IMR-90 (cell line): ENCODE measurements at regions not wholly inside any gene's neighbourhood (a gene's known extent, or its start where the extent isn't known, plus 50 kb on each side); places are given as distances from the start of the nearest gene placed in this dataset.

Source experiments
- ATAC-seq: fragments of 200-7000 bp; cut with Tn5 transposase; 2 replicates; pipeline ENCODE4 v1.9.1; 2020; ENCODE audit warnings: low read depth, mild to moderate bottlenecking, moderate library complexity
- BruUV-seq: library from RNA; stranded (reverse); fragments of 400-500 nt; replicated peaks from 2 replicates; lab custom pipeline; 2021; lab: Mats Ljungman, UMichigan
- CTCF ChIA-PET: fragments of 300-600 bp; formaldehyde crosslinking; extraction: SDS; loops from one replicate; lab custom pipeline; 2021; ENCODE audit warnings: antibody characterized with exemption; lab: Yijun Ruan, JAX
- POLR2A ChIA-PET: fragments of 300-600 bp; sonication (Branson Sonifier 250); formaldehyde crosslinking; loops from one replicate; lab custom pipeline; 2022; ENCODE audit warnings: antibody characterized with exemption; ENCODE audit not compliant: unreplicated experiment; lab: Charles Lee
- DNase-seq: peaks from one replicate; pipeline ENCODE4 v3.0.0; 2013
- H2AFZ ChIP-seq: replicated peaks from 2 replicates; pipeline ENCODE3; 2013; ENCODE audit warnings: low read length, mild to moderate bottlenecking; ENCODE audit not compliant: poor library complexity
- H2AK5ac ChIP-seq: 2 replicates; pipeline ENCODE4 v1.6.1; 2013; ENCODE audit warnings: low read depth, low read length, inconsistent platforms
- H2AK9ac ChIP-seq: replicated peaks from 2 replicates; pipeline ENCODE3; 2013; ENCODE audit warnings: mild to moderate bottlenecking, low read depth, low read length, moderate library complexity; ENCODE audit not compliant: poor library complexity
- H2BK120ac ChIP-seq: 2 replicates; pipeline ENCODE4 v1.6.1; 2013; ENCODE audit warnings: low read depth, low read length, inconsistent platforms
- H2BK15ac ChIP-seq: 3 replicates; pipeline ENCODE4 v1.6.1; 2013; ENCODE audit warnings: low read depth, low read length, inconsistent platforms
- H2BK20ac ChIP-seq: 2 replicates; pipeline ENCODE4 v1.6.1; 2013; ENCODE audit warnings: low read depth, mild to moderate bottlenecking, inconsistent platforms, low read length, moderate library complexity
- H2BK5ac ChIP-seq: 2 replicates; pipeline ENCODE4 v1.6.1; 2013; ENCODE audit warnings: mild to moderate bottlenecking, low read depth, low read length, inconsistent platforms; ENCODE audit not compliant: poor library complexity, severe bottlenecking
- H3K14ac ChIP-seq: replicated peaks from 2 replicates; pipeline ENCODE4 v1.6.1; 2013; ENCODE audit warnings: low read depth, low read length, inconsistent platforms
- H3K18ac ChIP-seq: 2 replicates; pipeline ENCODE4 v1.6.1; 2013; ENCODE audit warnings: low read depth, low read length, control low read depth
- H3K23ac ChIP-seq: 2 replicates; pipeline ENCODE4 v1.6.1; 2013; ENCODE audit warnings: low read depth, low read length, inconsistent platforms
- H3K27ac ChIP-seq: 2 replicates; pipeline ENCODE4 v1.5.1; 2013; ENCODE audit warnings: mild to moderate bottlenecking, control low read depth, low read length; ENCODE audit not compliant: insufficient read depth
- H3K27me3 ChIP-seq: 2 replicates; pipeline ENCODE4 v1.6.1; 2013; ENCODE audit warnings: low read length; ENCODE audit not compliant: control insufficient read depth, insufficient read depth
- H3K36me3 ChIP-seq: 2 replicates; pipeline ENCODE4 v1.6.1; 2013; ENCODE audit warnings: low read length, mixed read lengths; ENCODE audit not compliant: control insufficient read depth, insufficient read depth
- H3K4ac ChIP-seq: 2 replicates; pipeline ENCODE4 v1.6.1; 2013; ENCODE audit warnings: low read depth, low read length, inconsistent platforms
- H3K4me1 ChIP-seq: 2 replicates; pipeline ENCODE4 v1.6.1; 2013; ENCODE audit warnings: low read length, mixed read lengths; ENCODE audit not compliant: control insufficient read depth, insufficient read depth
- H3K4me2 ChIP-seq: 2 replicates; pipeline ENCODE4 v1.6.1; 2013; ENCODE audit warnings: low read depth, mild to moderate bottlenecking, control low read depth, low read length, moderate library complexity
- H3K4me3 ChIP-seq: 2 replicates; pipeline ENCODE4 v1.5.1; 2013; ENCODE audit warnings: low read depth, mild to moderate bottlenecking, control low read depth, low read length, moderate library complexity; ENCODE audit not compliant: insufficient read depth
- H3K56ac ChIP-seq: 2 replicates; pipeline ENCODE4 v1.6.1; 2013; ENCODE audit warnings: low read length, inconsistent platforms; ENCODE audit not compliant: insufficient read depth; ENCODE audit errors: extremely low read depth
- H3K79me1 ChIP-seq, 2 experiments: 2 replicates each; pipeline ENCODE4 v1.6.1; 2013; ENCODE audit warnings: low read length in 2 of 2, inconsistent platforms in 1 of 2, low read depth in 1 of 2
- H3K9ac ChIP-seq: 2 replicates; pipeline ENCODE4 v1.6.1; 2013; ENCODE audit warnings: low read depth, low read length, control low read depth
- H3K9me1 ChIP-seq: 2 replicates; pipeline ENCODE4 v1.6.1; 2013; ENCODE audit warnings: low read length, inconsistent platforms; ENCODE audit not compliant: insufficient read depth
- H3K9me3 ChIP-seq: 2 replicates; pipeline ENCODE4 v1.6.1; 2013; ENCODE audit warnings: low read length; ENCODE audit not compliant: control insufficient read depth, insufficient read depth
- H4K20me1 ChIP-seq: 2 replicates; pipeline ENCODE4 v1.6.1; 2013; ENCODE audit warnings: low read length, inconsistent platforms; ENCODE audit not compliant: insufficient read depth
- H4K5ac ChIP-seq: 2 replicates; pipeline ENCODE4 v1.6.1; 2013; ENCODE audit warnings: mild to moderate bottlenecking, low read depth, low read length, control low read depth
- H4K8ac ChIP-seq, 2 experiments: 2 replicates each; pipeline ENCODE4 v1.6.1; 2013; ENCODE audit warnings: low read depth in 2 of 2, low read length in 2 of 2, control low read depth in 1 of 2, inconsistent platforms in 1 of 2
- H4K91ac ChIP-seq: 2 replicates; pipeline ENCODE4 v1.6.1; 2013; ENCODE audit warnings: low read depth, low read length, inconsistent platforms; ENCODE audit not compliant: insufficient read depth
- CEBPB ChIP-seq: IDR thresholded peaks from 2 replicates; pipeline ENCODE4 v1.6.1; 2012; ENCODE audit warnings: low read depth, low read length, improper control_type of control experiment
- CHD1 ChIP-seq: IDR thresholded peaks from 2 replicates; pipeline ENCODE4 v1.6.1; 2012; ENCODE audit warnings: low read depth, low read length, improper control_type of control experiment
- MAFK ChIP-seq: IDR thresholded peaks from 2 replicates; pipeline ENCODE4 v1.6.1; 2012; ENCODE audit warnings: low read depth, low read length, improper control_type of control experiment
- MAZ ChIP-seq: IDR thresholded peaks from 2 replicates; pipeline ENCODE4 v1.6.1; 2012; ENCODE audit warnings: low read depth, mild to moderate bottlenecking, low read length, improper control_type of control experiment, moderate library complexity, borderline replicate concordance
- MXI1 ChIP-seq: IDR thresholded peaks from 2 replicates; pipeline ENCODE4 v1.6.1; 2012; ENCODE audit warnings: low read depth, mild to moderate bottlenecking, low read length, moderate library complexity, borderline replicate concordance
- NFE2L2 ChIP-seq: fragments of 150-350 bp; IDR thresholded peaks from 2 replicates; pipeline ENCODE4 v1.6.1; 2016; ENCODE audit warnings: low read depth, mild to moderate bottlenecking, low read length
- POLR2A ChIP-seq: IDR thresholded peaks from 2 replicates; pipeline ENCODE4 v1.6.1; 2012; ENCODE audit warnings: mild to moderate bottlenecking, low read depth, low read length
- RAD21 ChIP-seq: IDR thresholded peaks from 2 replicates; pipeline ENCODE4 v1.6.1; 2012; ENCODE audit warnings: low read length, improper control_type of control experiment
- RCOR1 ChIP-seq: IDR thresholded peaks from 2 replicates; pipeline ENCODE4 v1.6.1; 2012; ENCODE audit warnings: mild to moderate bottlenecking, low read length, improper control_type of control experiment; ENCODE audit not compliant: insufficient replicate concordance
- RFX5 ChIP-seq: IDR thresholded peaks from 2 replicates; pipeline ENCODE4 v1.8.0; 2012; ENCODE audit warnings: low read depth, mild to moderate bottlenecking, low read length, moderate library complexity
- SMC3 ChIP-seq: fragments of 150-350 bp; IDR thresholded peaks from 2 replicates; pipeline ENCODE4 v1.6.1; 2016; ENCODE audit warnings: low read depth, mild to moderate bottlenecking, antibody characterized with exemption, low read length, moderate library complexity
- WGBS, 2 experiments: methylation state at CpG; one replicate each; pipeline versions ENCODE4 v1.1.5 to v1.1.7; 2013; ENCODE audit warnings: missing lambda C conversion rate in 2 of 2; ENCODE audit not compliant: insufficient read length in 1 of 2; ENCODE audit errors: extremely low coverage in 2 of 2; 5-methylcytosine and 5-hydroxymethylcytosine counted together
- dilution Hi-C: fragments of 300-500 bp; cut with HindIII; formaldehyde crosslinking; loops from one replicate; pipeline ENCODE4 v1.14.3; 2018; ENCODE audit warnings: low sequenced_read_pairs; ENCODE audit not compliant: unreplicated experiment
- in situ Hi-C: fragments of 300-500 bp; cut with MboI; formaldehyde crosslinking; loops from 3 replicates; pipeline ENCODE4 v1.14.3; 2019; ENCODE audit warnings: low sequenced_read_pairs, inconsistent platforms, mixed read lengths
- intact Hi-C: fragments of 100-400 bp; cut with micrococcal nuclease; formaldehyde crosslinking; loops from 2 replicates; pipeline ENCODE4 v1.10.0; 2022
- TF ChIP-seq, protein P1 (sequence below): conservative IDR thresholded peaks from 2 replicates; pipeline ENCODE4 v1.5.1; 2012; ENCODE audit warnings: mild to moderate bottlenecking, low read depth, low read length, improper control_type of control experiment
- TF ChIP-seq, protein P2 (sequence below): fragments of 150-350 bp; IDR thresholded peaks from 2 replicates; pipeline ENCODE4 v1.6.1; 2016; ENCODE audit warnings: low read depth, mild to moderate bottlenecking, low read length, moderate library complexity, borderline replicate concordance
- TF ChIP-seq, protein P3 (sequence below): fragments of 150-350 bp; IDR thresholded peaks from 2 replicates; pipeline ENCODE4 v1.6.1; 2017; ENCODE audit warnings: mild to moderate bottlenecking, antibody characterized with exemption, low read length, low read depth

DNA sequence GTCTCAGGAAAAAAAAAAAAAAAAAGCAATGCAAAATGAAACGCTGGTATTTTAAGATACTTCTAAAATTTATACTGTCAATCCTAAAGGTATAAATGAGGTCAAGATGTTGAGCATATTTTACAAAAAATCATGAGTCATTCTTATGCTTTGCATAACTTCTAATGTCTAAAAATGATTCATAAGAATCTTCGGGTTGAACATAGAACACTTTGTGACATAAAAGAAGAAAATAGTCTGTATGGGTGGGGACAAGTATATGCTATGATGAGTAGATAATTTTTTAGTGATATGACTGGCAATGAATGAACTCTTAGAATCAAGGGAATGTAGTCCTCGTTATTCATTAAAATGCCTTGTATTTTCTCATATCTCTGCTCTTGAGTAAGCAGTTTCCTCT lies 416.9 kb upstream of the USP24 start:
- Histone ChIP-seq H3K9me3 (peaks cover 3% of the 10 kb centered on the region; the same call in 1 of the 2 replicates), H3K27ac (peak overlapping the region; percentile 62; the same call in 1 of the 2 replicates), H4K5ac (no peak overlapping the region), H3K4me3 (no peak overlapping the region), H4K91ac (no peak overlapping the region), H3K4ac (no peak overlapping the region), H4K8ac (no peak overlapping the region; a peak in 1 of 4 replicates), H3K27me3 (no peaks in the 10 kb centered on the region), H2BK5ac (peak overlapping the region; percentile 37), H2BK120ac (no peak overlapping the region), H3K9ac (no peak overlapping the region), H3K79me1 (no peaks in the 10 kb centered on the region), H3K4me2 (no peak overlapping the region), H4K20me1 (no peaks in the 10 kb centered on the region), H3K36me3 (no peaks in the 10 kb centered on the region), H3K56ac (no peak overlapping the region), H3K14ac (no peak overlapping the region), H2BK20ac (no peak overlapping the region), H2BK15ac (peak overlapping the region; percentile 66; the same call in 1 of the 3 replicates), H3K18ac (peak overlapping the region; percentile 86; the same call in 1 of the 2 replicates), H3K4me1 (peaks cover 15% of the 10 kb centered on the region), H2AK5ac (no peak overlapping the region), H2AFZ (no peak overlapping the region), H3K23ac (no peak overlapping the region), H2AK9ac (no peak overlapping the region), H3K9me1 (0 out of 2 replicates have a peak, but pooled peaks cover 3% of the 10 kb centered on the region)
- in situ Hi-C loops (no loop called here), intact Hi-C loops (loop anchor here (10.0 kb wide), 1 partner anchor 117 kb away; no protein-coding TSS in a partner anchor), dilution Hi-C loops (no loop called here)
- ChIA-PET CTCF (interaction anchor here (0.7 kb wide), 1 partner anchor 9 kb away, joined by 3 read pairs; no protein-coding TSS in a partner anchor), POLR2A (no interaction called here)
- DNase-seq (peak; percentile 63), ATAC-seq (peak; percentile 45)
- WGBS, 2 experiments = no CpG with 5 or more reads among the region's 3 CpGs
- TF ChIP-seq POLR2A (no peak), RFX5 (no peak), MAZ (no peak), RAD21 (no peak), NFE2L2 (peak; percentile 56), SMC3 (no peak), CHD1 (no peak), MXI1 (no peak), RCOR1 (no peak), MAFK (no peak), CEBPB (peak; percentile 49; the same call in 1 of the 2 replicates)
- TF ChIP-seq, protein P1, sequence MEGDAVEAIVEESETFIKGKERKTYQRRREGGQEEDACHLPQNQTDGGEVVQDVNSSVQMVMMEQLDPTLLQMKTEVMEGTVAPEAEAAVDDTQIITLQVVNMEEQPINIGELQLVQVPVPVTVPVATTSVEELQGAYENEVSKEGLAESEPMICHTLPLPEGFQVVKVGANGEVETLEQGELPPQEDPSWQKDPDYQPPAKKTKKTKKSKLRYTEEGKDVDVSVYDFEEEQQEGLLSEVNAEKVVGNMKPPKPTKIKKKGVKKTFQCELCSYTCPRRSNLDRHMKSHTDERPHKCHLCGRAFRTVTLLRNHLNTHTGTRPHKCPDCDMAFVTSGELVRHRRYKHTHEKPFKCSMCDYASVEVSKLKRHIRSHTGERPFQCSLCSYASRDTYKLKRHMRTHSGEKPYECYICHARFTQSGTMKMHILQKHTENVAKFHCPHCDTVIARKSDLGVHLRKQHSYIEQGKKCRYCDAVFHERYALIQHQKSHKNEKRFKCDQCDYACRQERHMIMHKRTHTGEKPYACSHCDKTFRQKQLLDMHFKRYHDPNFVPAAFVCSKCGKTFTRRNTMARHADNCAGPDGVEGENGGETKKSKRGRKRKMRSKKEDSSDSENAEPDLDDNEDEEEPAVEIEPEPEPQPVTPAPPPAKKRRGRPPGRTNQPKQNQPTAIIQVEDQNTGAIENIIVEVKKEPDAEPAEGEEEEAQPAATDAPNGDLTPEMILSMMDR = no peak
- TF ChIP-seq, protein P2, sequence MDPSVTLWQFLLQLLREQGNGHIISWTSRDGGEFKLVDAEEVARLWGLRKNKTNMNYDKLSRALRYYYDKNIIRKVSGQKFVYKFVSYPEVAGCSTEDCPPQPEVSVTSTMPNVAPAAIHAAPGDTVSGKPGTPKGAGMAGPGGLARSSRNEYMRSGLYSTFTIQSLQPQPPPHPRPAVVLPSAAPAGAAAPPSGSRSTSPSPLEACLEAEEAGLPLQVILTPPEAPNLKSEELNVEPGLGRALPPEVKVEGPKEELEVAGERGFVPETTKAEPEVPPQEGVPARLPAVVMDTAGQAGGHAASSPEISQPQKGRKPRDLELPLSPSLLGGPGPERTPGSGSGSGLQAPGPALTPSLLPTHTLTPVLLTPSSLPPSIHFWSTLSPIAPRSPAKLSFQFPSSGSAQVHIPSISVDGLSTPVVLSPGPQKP = no peak
- TF ChIP-seq, protein P3, sequence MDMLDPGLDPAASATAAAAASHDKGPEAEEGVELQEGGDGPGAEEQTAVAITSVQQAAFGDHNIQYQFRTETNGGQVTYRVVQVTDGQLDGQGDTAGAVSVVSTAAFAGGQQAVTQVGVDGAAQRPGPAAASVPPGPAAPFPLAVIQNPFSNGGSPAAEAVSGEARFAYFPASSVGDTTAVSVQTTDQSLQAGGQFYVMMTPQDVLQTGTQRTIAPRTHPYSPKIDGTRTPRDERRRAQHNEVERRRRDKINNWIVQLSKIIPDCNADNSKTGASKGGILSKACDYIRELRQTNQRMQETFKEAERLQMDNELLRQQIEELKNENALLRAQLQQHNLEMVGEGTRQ = no peak
- no TSS peak for BruUV-seq
